DMS 273 (cell line): ENCODE measurements at regions not wholly inside any gene's neighbourhood (a gene's known extent, or its start where the extent isn't known, plus 50 kb on each side); places are given as distances from the start of the nearest gene placed in this dataset.

Experiments used
- DNase-seq: peaks from one replicate; lab custom pipeline; 2025; ENCODE audit not compliant: unreplicated experiment; lab: John Stamatoyannopoulos, UW

GRCh38 chr2:104432991-104433390, 420.9 kb upstream of the POU3F3 start:
- DNase-seq = no peak

GRCh38 chr2:104433657-104434056, 420.3 kb upstream of the POU3F3 start:
- DNase-seq = no peak

GRCh38 chr2:104434318-104434792, 419.6 kb upstream of the POU3F3 start:
- peak; percentile 15 for DNase-seq

GRCh38 chr2:104434966-104435365, 418.9 kb upstream of the POU3F3 start:
- DNase-seq = no peak

- DNase-seq = no peak
Observed at GRCh38 chr2:104438481-104438880, 415.4 kb upstream of the POU3F3 start.

GRCh38 chr2:104443145-104443544, 410.8 kb upstream of the POU3F3 start:
- no peak for DNase-seq

- no peak for DNase-seq
Observed at GRCh38 chr2:104444392-104444791, 409.5 kb upstream of the POU3F3 start.

GRCh38 chr2:104444889-104445288, 409.0 kb upstream of the POU3F3 start:
- DNase-seq = no peak

- peak; percentile 29 for DNase-seq
Observed at GRCh38 chr2:104447831-104448434, 406.0 kb upstream of the POU3F3 start.

- DNase-seq = no peak
Observed at GRCh38 chr2:104448661-104449440, 405.1 kb upstream of the POU3F3 start.

- DNase-seq = no peak
Observed at GRCh38 chr2:104452558-104452957, 401.4 kb upstream of the POU3F3 start.

GRCh38 chr2:104462731-104463130, 391.2 kb upstream of the POU3F3 start:
- DNase-seq = no peak

- DNase-seq = no peak
Observed at GRCh38 chr2:104465981-104466380, 387.9 kb upstream of the POU3F3 start.

GRCh38 chr2:104468846-104469245, 385.1 kb upstream of the POU3F3 start:
- DNase-seq = no peak

- no peak for DNase-seq
Observed at GRCh38 chr2:104472076-104472475, 381.8 kb upstream of the POU3F3 start.

- DNase-seq = no peak
Observed at GRCh38 chr2:104473546-104473945, 380.4 kb upstream of the POU3F3 start.

GRCh38 chr2:104474716-104475115, 379.2 kb upstream of the POU3F3 start:
- no peak for DNase-seq

GRCh38 chr2:104476075-104476474, 377.8 kb upstream of the POU3F3 start:
- no peak for DNase-seq

- DNase-seq = no peak
Observed at GRCh38 chr2:104476563-104476988, 377.3 kb upstream of the POU3F3 start.

GRCh38 chr2:104481341-104481740, 372.6 kb upstream of the POU3F3 start:
- no peak for DNase-seq

- DNase-seq = no peak
Observed at GRCh38 chr2:104487366-104487765, 366.5 kb upstream of the POU3F3 start.

- DNase-seq = no peak
Observed at GRCh38 chr2:104493698-104494097, 360.2 kb upstream of the POU3F3 start.

GRCh38 chr2:104501342-104501741, 352.6 kb upstream of the POU3F3 start:
- no peak for DNase-seq
